NCI-H748 treated with DMSO at 0.1 percent for 48 hours (cell line): ENCODE measurements at regions not wholly inside any gene's neighbourhood (a gene's known extent, or its start where the extent isn't known, plus 50 kb on each side); places are given as distances from the start of the nearest gene placed in this dataset.
A peak's percentile ranks its signal among the peaks of the same experiment; 100 is the strongest.
"Not testable (repeated sequence)": the region's sequence is repeated elsewhere in the genome, so short reads cannot be mapped to it uniquely, and the experiment has no call there.

ENCODE experiments used
- DNase-seq: peaks from one replicate; lab custom pipeline; 2025; lab: John Stamatoyannopoulos, UW

DNA sequence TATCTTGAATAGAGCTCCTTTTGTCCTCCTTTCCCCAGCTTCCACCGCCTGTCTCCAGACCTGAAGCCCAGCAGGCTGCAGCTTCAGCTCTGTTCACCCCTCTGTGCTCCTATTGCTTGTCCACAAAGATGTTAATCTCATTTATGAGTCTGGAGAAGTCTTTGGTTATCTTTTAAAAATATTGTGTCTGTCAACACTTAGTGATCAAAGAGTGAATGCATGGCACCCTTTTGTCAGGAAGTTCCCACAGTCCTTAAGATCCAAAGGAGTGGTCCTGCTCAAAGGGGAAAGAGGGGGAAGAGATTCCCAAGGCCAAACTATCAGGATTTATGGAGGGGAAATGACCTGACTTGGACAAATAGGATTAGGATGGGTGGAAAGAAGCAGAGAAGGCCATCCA lies 118.9 kb downstream of the ACAA2 start:
- no peak for DNase-seq

DNA sequence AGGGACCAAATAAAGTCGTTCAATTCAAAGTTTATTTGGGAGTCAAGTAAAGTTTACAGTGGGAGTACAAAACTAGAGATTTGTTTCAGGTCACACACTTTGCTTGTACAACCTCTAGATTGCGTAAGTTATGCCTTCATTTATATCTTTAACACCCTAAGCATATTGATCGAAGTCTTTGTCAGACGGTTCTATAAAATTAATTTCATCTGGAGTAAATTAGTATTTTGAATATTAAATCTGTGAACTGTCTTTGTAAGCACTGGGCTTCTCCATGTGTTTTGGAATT lies 119.7 kb downstream of the ACAA2 start:
- DNase-seq = no peak

GRCh38 chr18:49692906-49693716 lies 120.2 kb downstream of the ACAA2 start:
- DNase-seq = no peak

- no peak for DNase-seq
Observed at GRCh38 chr18:49691177-49691608, 122.1 kb downstream of the ACAA2 start.

- no peak for DNase-seq
Observed at GRCh38 chr18:49690312-49690711, 123.0 kb downstream of the ACAA2 start.

- no peak for DNase-seq
Observed at GRCh38 chr18:49685231-49685942, 123.5 kb downstream of the LIPG start.

DNA sequence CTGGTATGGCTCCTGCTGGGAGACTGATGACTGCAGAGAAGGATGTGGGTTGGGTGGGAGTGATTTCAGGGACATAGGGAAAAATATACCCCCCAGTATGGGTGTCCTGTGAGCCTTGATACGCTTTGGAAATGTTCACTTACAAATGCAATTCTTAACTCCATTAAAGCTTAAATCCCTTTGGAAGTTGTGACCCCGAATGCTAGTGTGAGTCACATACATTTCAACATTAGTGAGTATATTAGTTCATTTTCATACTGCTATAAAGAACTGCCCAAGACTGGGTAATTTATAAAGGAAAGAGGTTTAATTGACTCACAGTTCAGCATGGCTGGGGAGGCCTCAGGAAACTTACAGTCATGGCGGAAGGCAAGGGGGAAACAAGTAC lies 120.9 kb downstream of the LIPG start:
- DNase-seq = not testable (repeated sequence)

DNA sequence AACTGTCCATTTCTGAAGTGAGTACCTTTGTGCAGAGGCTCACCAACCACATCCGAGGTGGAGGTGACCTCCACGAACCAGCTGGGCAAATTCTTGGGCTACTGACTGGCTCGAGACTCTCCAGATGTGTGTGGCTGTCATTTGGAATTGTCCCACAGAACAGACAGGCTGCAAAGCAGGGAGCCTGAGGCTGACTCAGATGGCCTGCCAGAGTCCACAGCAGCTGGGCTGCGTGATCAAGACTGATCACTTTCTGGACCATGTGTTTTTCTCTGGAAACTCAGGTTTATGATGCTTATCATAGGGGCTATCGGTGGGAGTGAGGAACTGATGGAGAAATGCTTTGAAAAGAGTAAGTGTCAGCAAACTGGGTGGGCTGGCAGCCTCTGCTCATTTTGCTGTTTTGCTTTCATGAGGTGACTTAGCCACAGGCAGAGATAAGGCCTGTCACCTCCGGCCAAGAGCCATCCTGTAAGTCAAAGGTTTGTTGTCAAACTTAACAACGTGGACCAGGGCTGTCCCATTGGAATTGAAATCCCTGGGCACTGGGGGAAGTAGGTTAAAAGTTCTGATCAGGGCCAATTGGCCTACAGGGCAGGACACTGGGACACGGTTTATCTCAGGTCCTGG lies 120.4 kb downstream of the LIPG start:
- no peak for DNase-seq

GRCh38 chr18:49681387-49681786 lies 119.5 kb downstream of the LIPG start:
- DNase-seq = peak; percentile 89

DNA sequence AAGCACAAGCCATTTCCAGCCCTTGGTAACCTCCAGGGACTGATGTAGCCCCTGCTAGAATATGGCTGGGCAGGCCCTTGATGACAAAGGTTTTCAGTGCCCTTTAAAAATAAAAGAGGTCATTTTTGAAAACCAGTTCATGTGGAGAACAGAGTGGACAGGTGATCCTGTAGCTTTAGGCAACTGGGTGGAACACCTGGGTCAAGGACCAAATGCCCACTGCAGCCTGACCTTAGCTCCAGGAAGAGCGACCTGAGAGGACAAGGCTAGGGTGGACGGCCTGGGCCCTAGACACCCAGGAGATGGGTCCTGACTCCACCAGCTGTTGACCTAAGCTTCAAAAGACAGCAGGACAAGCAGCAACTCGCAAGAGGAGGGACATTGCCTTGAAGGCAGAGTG lies 116.6 kb downstream of the LIPG start:
- no peak for DNase-seq

GRCh38 chr18:49677762-49678413 lies 116.0 kb downstream of the LIPG start:
- no peak for DNase-seq

- no peak for DNase-seq
Observed at GRCh38 chr18:49677081-49677480, 115.2 kb downstream of the LIPG start.

- DNase-seq = no peak
Observed at GRCh38 chr18:49673281-49673680, 111.4 kb downstream of the LIPG start.

GRCh38 chr18:49672853-49673252 lies 111.0 kb downstream of the LIPG start:
- DNase-seq = no peak

DNA sequence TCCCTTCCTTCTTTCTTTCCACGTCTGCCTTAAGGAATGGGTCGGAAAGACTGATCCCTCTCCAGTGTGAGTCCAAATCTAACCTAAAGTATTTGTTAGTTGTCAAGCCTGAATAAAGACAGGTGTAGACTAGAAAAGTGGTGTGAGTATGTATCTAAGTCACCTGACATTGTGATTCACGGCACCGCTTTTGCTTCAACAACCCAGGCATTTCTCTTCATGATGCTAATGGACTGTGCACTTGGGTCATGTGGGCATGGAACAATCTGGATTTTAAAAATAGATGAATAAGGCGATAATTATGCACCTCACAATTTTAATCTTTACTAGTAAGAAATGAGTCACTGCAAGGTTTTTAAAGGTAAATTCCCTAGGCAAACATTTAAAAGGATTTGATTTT lies 107.5 kb downstream of the LIPG start:
- no peak for DNase-seq

DNA sequence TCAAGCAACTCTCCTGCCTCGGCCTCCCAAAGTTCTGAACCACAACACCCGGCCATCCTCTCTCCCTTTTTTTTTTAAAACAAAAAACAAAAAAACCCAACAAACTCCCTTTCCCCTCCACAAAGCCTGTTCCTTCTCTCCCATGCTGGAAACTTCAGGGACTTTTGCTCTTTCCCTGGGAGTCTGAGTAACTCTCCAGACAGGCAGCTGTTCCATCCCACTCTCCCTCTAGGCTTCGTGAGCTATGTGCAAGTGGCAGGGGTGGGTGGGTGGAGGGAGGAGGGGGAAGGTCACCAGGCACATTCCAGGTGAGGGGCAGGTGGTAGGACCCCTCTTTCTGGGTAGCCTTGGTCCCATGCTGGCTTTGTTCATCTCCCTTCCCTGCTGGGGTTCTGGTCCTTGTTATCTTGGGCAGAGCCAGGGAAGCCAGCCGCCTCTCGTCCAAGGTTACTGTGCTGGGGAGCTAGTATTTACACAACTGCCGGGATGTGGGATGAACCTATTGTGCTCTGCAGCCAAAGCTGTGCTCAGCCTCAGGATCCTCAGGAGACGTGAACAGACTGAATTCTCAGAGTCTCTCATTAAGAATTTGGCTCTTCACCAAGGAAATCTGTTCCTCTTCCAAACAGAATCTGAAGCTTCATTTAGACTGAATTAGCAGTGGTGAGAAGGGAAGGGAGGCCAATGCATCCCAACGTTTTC lies 106.9 kb downstream of the LIPG start:
- peak; percentile 13 for DNase-seq

- DNase-seq = no peak
Observed at GRCh38 chr18:49667462-49667861, 105.6 kb downstream of the LIPG start.

DNA sequence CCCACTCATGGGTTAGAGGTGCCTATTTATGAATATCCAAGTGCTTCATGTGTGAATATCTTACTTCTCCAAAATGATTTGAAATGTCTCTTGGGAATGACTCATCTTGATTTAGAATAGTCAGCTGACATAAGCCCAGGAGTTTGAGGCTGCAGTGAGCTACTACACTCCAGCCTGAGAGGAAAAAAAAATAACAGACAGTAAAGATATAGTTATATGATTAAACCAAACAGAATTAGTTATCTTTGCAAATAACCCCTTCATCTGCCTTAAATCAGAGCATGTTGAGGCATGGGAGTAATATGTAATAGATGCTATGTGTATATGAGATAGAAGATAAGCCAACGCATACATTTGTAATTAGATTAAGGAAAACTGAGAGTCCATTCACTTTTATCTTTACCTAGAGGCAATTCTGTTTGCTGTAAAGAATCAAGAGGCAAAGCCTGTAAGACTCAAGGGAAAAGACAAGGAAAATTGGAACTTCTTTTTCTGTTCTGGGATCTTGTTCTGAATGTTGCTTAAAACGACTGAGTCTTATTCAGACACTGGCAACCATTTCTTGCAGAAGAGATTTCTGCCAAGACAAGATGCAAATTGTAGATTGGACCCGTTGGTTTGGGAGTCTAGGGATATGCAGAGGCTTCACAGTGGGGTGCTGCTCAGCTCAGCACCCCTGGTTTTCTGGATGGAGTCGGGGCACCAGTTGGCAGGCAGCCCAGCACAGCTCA lies 104.4 kb downstream of the LIPG start:
- no peak for DNase-seq

DNA sequence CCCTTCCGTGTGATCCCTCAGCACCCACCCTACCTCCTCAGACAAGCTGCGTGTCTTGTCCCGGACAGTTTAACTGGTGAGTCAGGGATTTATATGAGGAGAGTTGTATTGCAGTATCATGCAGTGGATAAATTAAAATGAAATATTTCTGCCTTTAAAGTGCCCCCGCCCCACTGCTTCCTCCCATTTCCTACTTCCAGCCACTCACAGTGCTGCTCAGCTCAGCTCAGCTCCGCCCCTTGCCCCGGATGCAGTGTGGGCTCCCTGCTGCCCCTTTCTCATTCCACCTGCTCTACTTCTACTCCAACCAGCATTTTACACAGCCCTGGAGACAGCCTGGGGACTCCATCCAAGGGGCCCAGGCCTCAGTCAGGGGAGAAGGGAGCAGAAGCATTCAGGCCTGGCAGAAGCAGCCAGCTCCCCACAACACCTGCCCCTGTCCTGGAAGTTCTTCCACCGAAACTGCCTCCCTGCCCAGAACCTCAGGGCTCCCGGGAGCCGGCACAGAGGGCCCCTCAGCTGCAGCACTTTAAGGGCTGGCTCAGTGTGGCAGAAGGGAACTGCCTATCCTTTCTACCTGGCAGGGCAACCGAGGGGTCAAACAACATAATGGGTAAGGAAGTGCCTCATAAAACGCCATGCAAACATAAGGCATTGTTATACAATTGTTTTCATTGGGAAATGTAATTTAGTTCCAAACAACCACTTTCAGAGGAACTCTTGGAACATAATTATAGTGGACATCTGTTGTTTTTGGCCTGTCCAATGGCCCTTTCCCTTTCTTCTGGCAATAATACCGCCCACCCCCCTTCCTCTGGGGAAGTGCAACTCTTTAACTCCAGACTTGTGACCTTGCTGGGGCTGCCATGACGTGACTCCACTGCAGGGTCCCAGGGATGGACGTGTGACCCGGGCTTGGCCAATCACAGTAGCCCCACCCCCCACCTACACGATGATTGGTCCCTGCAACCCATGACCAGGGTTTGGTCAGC lies 102.3 kb downstream of the LIPG start:
- peak; percentile 88 for DNase-seq

GRCh38 chr18:49662506-49662905 lies 100.6 kb downstream of the LIPG start:
- no peak for DNase-seq
